ENCODE measurements at regions not wholly inside any gene's neighbourhood (a gene's known extent, or its start where the extent isn't known, plus 50 kb on each side); places are given as distances from the start of the nearest gene placed in this dataset.

- DNase-seq, result no peak
These were observed 130.2 kb upstream of the DLX2 start for GRCh38 chr2:172232708-172233396.

GRCh38 chr2:172233987-172234715 is 131.5 kb upstream of the DLX2 start:
- no peak for DNase-seq

DNA sequence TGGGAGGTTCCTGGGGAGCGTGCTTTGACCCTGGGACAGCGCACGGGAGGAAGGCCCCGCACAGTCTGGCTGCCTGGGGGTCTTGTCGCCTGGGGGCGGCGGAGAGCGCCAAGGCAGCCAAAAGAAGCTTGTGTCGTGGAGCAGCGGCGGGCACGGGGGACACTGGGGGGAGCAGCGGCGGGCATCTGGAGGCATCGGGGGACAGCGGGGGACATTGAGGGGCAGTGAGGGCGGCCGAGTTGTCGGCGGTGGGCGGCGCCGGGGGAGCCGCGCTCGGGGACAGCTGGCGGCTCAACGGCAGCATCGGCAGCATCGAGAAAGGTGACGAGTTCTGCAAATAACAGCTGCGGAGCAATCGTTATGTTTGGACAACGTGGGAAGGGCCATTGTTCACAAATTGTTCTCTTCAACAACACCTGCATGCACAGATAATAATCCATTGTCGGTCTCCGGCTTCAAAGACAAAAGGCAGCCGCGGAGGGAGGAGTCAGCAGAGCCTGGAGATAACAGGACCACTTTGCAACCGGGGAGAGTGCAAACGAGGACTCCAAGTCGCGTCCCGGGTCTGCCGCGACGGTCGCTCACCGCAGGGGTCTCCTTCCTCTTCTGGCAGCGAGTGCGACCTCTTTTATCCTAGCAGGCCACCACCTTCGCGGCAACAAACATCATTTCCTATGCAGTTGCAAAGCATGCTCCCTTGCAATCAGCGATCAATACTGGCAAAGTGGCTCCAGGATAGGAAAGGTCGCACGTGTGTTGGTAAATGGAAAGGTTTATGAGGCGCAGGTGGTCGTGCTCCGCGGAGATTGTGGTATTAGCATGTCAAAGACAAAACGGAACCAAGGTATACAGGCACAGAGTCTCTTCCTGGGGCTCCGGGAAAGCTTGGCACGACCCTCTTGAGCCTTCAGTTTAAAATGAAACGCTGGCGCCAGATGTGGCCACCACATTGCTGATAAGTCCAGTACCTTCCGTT is 132.3 kb upstream of the DLX2 start:
- peak; percentile 73 to 90 for DNase-seq

- DNase-seq, result no peak
These were observed 137.4 kb upstream of the DLX2 start for GRCh38 chr2:172239944-172240590.

GRCh38 chr2:172241222-172241621 is 138.5 kb upstream of the DLX2 start:
- DNase-seq, result no peak

GRCh38 chr2:172242471-172242870 is 139.8 kb upstream of the DLX2 start:
- no peak for DNase-seq

DNA sequence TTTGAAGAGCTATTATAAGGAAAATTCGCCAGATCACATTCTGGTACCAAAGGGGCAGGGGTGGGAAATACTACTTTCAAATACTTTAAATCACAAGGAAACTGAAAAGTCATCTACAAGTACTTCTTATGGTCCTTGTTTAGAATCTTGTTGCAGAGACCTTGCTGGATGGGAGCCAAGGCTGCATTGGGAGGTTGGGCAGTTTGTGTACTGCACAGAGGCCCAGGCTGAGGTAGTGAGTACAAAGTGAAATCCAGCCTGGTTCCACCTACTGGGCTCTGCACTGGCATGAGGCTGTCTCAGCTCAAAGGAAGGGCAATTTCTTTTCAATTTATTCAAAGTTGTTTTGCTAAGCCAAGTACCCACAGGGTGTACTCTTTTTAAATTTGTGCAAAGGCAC is 140.3 kb upstream of the DLX2 start:
- DNase-seq, result no peak

DNA sequence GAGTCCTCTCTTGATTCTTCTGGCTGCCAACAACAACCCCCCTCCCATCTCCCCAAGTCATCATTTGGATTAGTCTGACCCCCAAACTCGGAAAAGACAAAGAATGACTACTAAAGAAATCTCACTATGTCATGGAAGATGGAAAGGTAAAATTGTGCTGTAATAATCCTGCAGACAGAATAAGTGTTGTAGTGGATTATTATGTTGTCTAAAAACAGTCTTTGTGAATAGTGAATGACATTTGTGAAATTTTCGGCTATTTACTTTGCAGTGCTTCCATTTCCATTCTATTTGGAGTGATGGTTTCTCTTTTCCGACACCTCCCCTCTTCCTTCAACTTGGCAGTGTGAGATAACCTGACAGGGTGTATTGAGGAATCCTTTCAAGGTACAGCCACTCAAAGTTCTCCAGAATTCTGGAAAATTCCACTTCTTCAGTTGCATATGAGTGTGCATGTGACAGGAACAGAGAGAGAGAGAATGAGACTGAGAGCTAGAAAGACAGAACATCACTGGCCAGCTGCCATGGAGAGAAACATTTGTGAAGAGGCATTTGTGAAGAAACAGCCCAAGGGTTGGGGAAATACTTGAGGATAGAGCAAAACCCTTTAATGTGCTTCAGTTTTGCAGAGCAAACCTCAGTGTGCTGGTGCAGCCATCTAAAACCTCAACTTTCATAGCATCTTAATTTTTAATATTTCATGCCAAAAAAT is 141.9 kb upstream of the DLX2 start:
- no peak for DNase-seq

DNA sequence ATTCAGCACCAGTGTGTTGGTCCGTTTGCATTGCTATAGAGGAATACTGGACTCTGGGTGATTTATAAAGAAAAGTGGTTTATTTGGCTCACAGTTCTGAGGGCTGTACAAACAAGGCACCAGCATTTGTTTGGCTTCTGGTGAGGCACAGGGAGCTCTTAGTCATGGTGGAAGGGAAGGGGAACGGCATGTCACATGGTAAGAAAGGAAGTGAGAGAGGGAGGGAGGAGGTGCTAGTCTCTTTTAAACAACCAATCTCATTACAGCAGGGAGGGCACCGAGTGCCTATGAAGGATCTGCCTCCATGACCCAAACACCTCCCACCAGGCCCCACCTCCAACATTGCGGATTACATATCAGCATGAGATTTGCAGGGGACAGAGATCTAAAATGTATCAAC is 143.9 kb upstream of the DLX2 start:
- DNase-seq, result no peak

GRCh38 chr2:172247203-172247602 is 144.5 kb upstream of the DLX2 start:
- DNase-seq, result no peak

GRCh38 chr2:172248381-172248780 is 145.7 kb upstream of the DLX2 start:
- DNase-seq, result no peak

- DNase-seq, result no peak
These were observed 146.1 kb upstream of the DLX2 start for GRCh38 chr2:172248785-172249187.

- no peak for DNase-seq
These were observed 146.6 kb upstream of the DLX2 start for GRCh38 chr2:172249334-172249733.

GRCh38 chr2:172249986-172250385 is 147.3 kb upstream of the DLX2 start:
- DNase-seq, result no peak

- DNase-seq, result no peak
These were observed 148.5 kb upstream of the DLX2 start for GRCh38 chr2:172251231-172251630.

- no peak for DNase-seq
These were observed 149.5 kb upstream of the DLX2 start for GRCh38 chr2:172252154-172252553.

DNA sequence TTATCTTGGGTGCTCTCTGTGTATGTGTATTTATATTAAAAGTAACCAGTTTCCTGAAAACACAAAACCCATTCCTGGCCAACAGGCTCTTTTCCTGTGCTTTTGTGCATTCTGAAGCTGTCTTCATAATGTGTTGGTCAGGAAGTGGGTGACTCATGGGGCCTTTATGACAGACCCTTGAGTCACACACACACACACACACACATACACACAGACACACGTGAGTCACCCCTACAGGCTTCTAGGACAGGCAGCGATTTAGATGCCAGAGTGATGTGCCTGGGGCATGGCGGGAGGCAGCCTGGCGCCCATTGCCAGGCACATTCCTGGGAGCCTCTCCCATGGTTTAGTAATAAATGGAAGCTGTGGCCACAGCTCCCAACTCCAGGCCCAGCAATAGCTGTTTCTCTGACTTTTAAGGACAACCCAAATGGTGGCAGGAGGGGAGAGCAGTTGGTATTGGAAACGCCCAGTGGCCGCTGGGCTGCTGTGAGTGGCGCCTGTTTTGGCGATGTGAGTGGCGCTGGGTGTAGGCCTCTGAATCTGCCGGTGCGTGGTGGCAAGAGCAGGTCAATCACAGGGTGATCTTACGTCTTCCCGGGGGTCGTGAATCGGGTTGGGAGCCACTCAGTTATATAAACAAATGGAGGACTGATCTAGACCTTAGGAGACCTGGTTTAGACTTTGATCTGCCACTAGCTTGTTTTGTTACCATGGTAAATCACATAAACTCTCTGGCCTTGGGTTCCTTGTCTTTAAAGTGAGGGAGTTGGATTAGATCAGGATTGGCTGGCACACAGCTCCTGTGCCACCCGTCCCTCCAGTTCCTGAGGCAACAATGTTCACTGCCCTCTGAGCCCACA is 150.7 kb upstream of the DLX2 start:
- DNase-seq, result peak in 1 of 2 experiments; percentile 18

- DNase-seq, result peak; percentile 29 to 73
These were observed 154.2 kb upstream of the DLX2 start for GRCh38 chr2:172256886-172257285.

GRCh38 chr2:172259827-172260226 is 157.1 kb upstream of the DLX2 start:
- no peak for DNase-seq

GRCh38 chr2:172260336-172260735 is 157.6 kb upstream of the DLX2 start:
- DNase-seq, result no peak

GRCh38 chr2:172261292-172261691 is 158.6 kb upstream of the DLX2 start:
- no peak for DNase-seq

All from NCI-H2081 (cell line).